Liver (tissue), 3 donors: ENCODE measurements at regions not wholly inside any gene's neighbourhood (a gene's known extent, or its start where the extent isn't known, plus 50 kb on each side); places are given as distances from the start of the nearest gene placed in this dataset.

ENCODE experiments used
- CTCF ChIP-seq: fragments of 150-350 bp; IDR thresholded peaks from 2 replicates; pipeline ENCODE4 v1.5.1; 2017; ENCODE audit warnings: improper control_type of control experiment, low read depth, low read length; ENCODE audit not compliant: missing input control
- EGR1 ChIP-seq, 2 donors: IDR thresholded peaks; 2 replicates each; pipeline ENCODE4 v1.6.1; 2016 to 2018; ENCODE audit warnings: antibody characterized with exemption in 2 of 2, low read depth in 2 of 2
- GABPA ChIP-seq, 2 donors: IDR thresholded peaks in 1 of 2; conservative IDR thresholded peaks in 1 of 2; 2 replicates each; pipeline ENCODE4 v1.6.1; 2016; ENCODE audit warnings: antibody characterized with exemption in 2 of 2, mild to moderate bottlenecking in 1 of 2, moderate library complexity in 1 of 2
- HNF4G ChIP-seq: IDR thresholded peaks from 2 replicates; pipeline ENCODE4 v1.6.1; 2016; ENCODE audit warnings: antibody characterized with exemption
- JUND ChIP-seq, 2 donors: IDR thresholded peaks; 2 replicates each; pipeline ENCODE4 v1.6.1; 2016; ENCODE audit warnings: antibody characterized with exemption in 2 of 2
- MAX ChIP-seq: IDR thresholded peaks from 2 replicates; pipeline ENCODE4 v1.6.1; 2016; ENCODE audit warnings: antibody characterized with exemption
- NR2F2 ChIP-seq: IDR thresholded peaks from 2 replicates; pipeline ENCODE4 v1.6.1; 2016; ENCODE audit warnings: antibody characterized with exemption
- RAD21 ChIP-seq, 2 donors: IDR thresholded peaks; 2 replicates each; pipeline ENCODE4 v1.6.1; 2016; ENCODE audit warnings: antibody characterized with exemption in 2 of 2, mild to moderate bottlenecking in 2 of 2
- SP1 ChIP-seq: IDR thresholded peaks from 2 replicates; pipeline ENCODE4 v1.6.1; 2018; ENCODE audit warnings: antibody characterized with exemption, mild to moderate bottlenecking
- TAF1 ChIP-seq: conservative IDR thresholded peaks from 2 replicates; pipeline ENCODE4 v1.6.1; 2016; ENCODE audit warnings: antibody characterized with exemption, mild to moderate bottlenecking
- YY1 ChIP-seq: IDR thresholded peaks from 2 replicates; pipeline ENCODE4 v1.6.1; 2016; ENCODE audit warnings: antibody characterized with exemption, mild to moderate bottlenecking
- ZBTB33 ChIP-seq: IDR thresholded peaks from 2 replicates; pipeline ENCODE4 v1.6.1; 2016; ENCODE audit warnings: antibody characterized with exemption
- donor health status: healthy.
- donor health status: healthy.

GRCh38 chr1:97014426-97014825, 292.8 kb downstream of the PTBP2 start:
- TF ChIP-seq CTCF = no peak
- TF ChIP-seq YY1 = no peak
- TF ChIP-seq JUND (IDR thresholded peaks at IDR 0.05) = no peak
- TF ChIP-seq ZBTB33 = no peak
- TF ChIP-seq MAX = no peak
- no peak for TF ChIP-seq GABPA (IDR thresholded peaks at IDR 0.05 in 1 of 2, conservative IDR thresholded peaks at IDR 0.05 in 1 of 2)
- TF ChIP-seq SP1 = no peak
- no peak for TF ChIP-seq RAD21 (IDR thresholded peaks at IDR 0.05)
- no peak for TF ChIP-seq TAF1
- no peak for TF ChIP-seq EGR1 (IDR thresholded peaks at IDR 0.05; ENCODE audit: low read depth in 2 of 2)
- no peak for TF ChIP-seq HNF4G
- no peak for TF ChIP-seq NR2F2
